ENCODE measurements at regions not wholly inside any gene's neighbourhood (a gene's known extent, or its start where the extent isn't known, plus 50 kb on each side); places are given as distances from the start of the nearest gene placed in this dataset.

- TF ChIP-seq EZH2 (IDR thresholded peaks at IDR 0.05; ENCODE audit: borderline replicate concordance, low read depth, low read length, poor library complexity, severe bottlenecking): no peak
- no peak for TF ChIP-seq CTCF (conservative IDR thresholded peaks at IDR 0.05; ENCODE audit: low read depth, low read length)
Observed at GRCh38 chr2:71882949-71883472, 264.7 kb downstream of the CYP26B1 start.

Data from A673 (cell line).